ENCODE measurements at regions not wholly inside any gene's neighbourhood (a gene's known extent, or its start where the extent isn't known, plus 50 kb on each side); places are given as distances from the start of the nearest gene placed in this dataset.

GRCh38 chr1:238950784-238951183 lies 435.6 kb upstream of the CHRM3 start:
- H3K4me1 Mint-ChIP-seq, result peaks cover 18% of the 10 kb centered on the region
- no peaks in the 10 kb centered on the region for H3K27me3 Mint-ChIP-seq (ENCODE audit: low read depth)
- no peak overlapping the region for H3K27ac Mint-ChIP-seq
- CTCF ChIA-PET, result interaction anchor here (1.5 kb wide), 1 partner anchor 1086 kb away, joined by 3 read pairs; no protein-coding TSS in a partner anchor
- TF ChIP-seq ELF4 (CRISPR knock-in tag; IDR thresholded peaks at IDR 0.05; ENCODE audit: low read depth), result no peak
- no peak for TF ChIP-seq GABPB1 (CRISPR knock-in tag; IDR thresholded peaks at IDR 0.05)
- TF ChIP-seq MLX (CRISPR knock-in tag; IDR thresholded peaks at IDR 0.05), result no peak
- no peak for TF ChIP-seq SMAD4 (CRISPR knock-in tag; IDR thresholded peaks at IDR 0.05)
- TF ChIP-seq AFF4 (CRISPR knock-in tag; IDR thresholded peaks at IDR 0.05; ENCODE audit: borderline replicate concordance), result no peak
- no peak for ATAC-seq
- POLR2A ChIA-PET, result no interaction called here
- DNase-seq (ENCODE audit: low spot score), result no peak
- no peaks in the 10 kb centered on the region for H3K9me3 Mint-ChIP-seq
- no peak overlapping the region for H3K4me3 Mint-ChIP-seq
- H3K36me3 Mint-ChIP-seq, result no peaks in the 10 kb centered on the region

- Mint-ChIP-seq H3K9me3 (peaks cover under 1% of the 10 kb centered on the region; the same call in 1 of the 2 replicates), H3K36me3 (no peaks in the 10 kb centered on the region), H3K27me3 (ENCODE audit: low read depth) (no peaks in the 10 kb centered on the region), H3K27ac (no peak overlapping the region), H3K4me1 (peaks cover 12% of the 10 kb centered on the region), H3K4me3 (no peak overlapping the region)
- TF ChIP-seq CTCF (IDR thresholded peaks at IDR 0.05) (no peak), CREM (CRISPR knock-in tag; IDR thresholded peaks at IDR 0.05) (no peak), FOXP1 (CRISPR knock-in tag; IDR thresholded peaks at IDR 0.05; ENCODE audit: borderline replicate concordance) (no peak), ETV6 (CRISPR knock-in tag; IDR thresholded peaks at IDR 0.05) (no peak), E2F5 (CRISPR knock-in tag; IDR thresholded peaks at IDR 0.05) (no peak)
- CTCF ChIA-PET, result interaction anchor here (1.5 kb wide), 1 partner anchor 1085 kb away, joined by 3 read pairs; no protein-coding TSS in a partner anchor
- ATAC-seq, result no peak
- DNase-seq (ENCODE audit: low spot score), result no peak
- POLR2A ChIA-PET, result no interaction called here
These were observed 436.4 kb upstream of the CHRM3 start for GRCh38 chr1:238950017-238950416.

- no peaks in the 10 kb centered on the region for H3K4me1 Mint-ChIP-seq
- H3K36me3 Mint-ChIP-seq, result 0 out of 2 replicates have a peak, but pooled peaks cover 7% of the 10 kb centered on the region
- no peak overlapping the region for H3K4me3 Mint-ChIP-seq
- ATAC-seq (no peak), DNase-seq (ENCODE audit: low spot score) (no peak)
- no peaks in the 10 kb centered on the region; the same call in 1 of the 2 replicates for H3K27me3 Mint-ChIP-seq (ENCODE audit: low read depth)
- no peak overlapping the region for H3K27ac Mint-ChIP-seq
- POLR2A ChIA-PET, result no interaction called here
- no peak for TF ChIP-seq FOXP1 (CRISPR knock-in tag; IDR thresholded peaks at IDR 0.05; ENCODE audit: borderline replicate concordance)
- TF ChIP-seq NFYB (CRISPR knock-in tag; conservative IDR thresholded peaks at IDR 0.05; ENCODE audit: low read depth), result no peak
- no peak for TF ChIP-seq ATF3 (CRISPR knock-in tag; conservative IDR thresholded peaks at IDR 0.05)
- TF ChIP-seq E2F1 (CRISPR knock-in tag; IDR thresholded peaks at IDR 0.05), result no peak
- TF ChIP-seq NR1H2 (CRISPR knock-in tag; IDR thresholded peaks at IDR 0.05), result no peak
- TF ChIP-seq SP1 (CRISPR knock-in tag; conservative IDR thresholded peaks at IDR 0.05), result no peak
- no peak for TF ChIP-seq TEAD4 (CRISPR knock-in tag; IDR thresholded peaks at IDR 0.05)
- no peak for TF ChIP-seq PRDM15 (CRISPR knock-in tag; IDR thresholded peaks at IDR 0.05)
- TF ChIP-seq SMAD4 (CRISPR knock-in tag; IDR thresholded peaks at IDR 0.05), result no peak
- H3K9me3 Mint-ChIP-seq, result peaks cover 18% of the 10 kb centered on the region
- CTCF ChIA-PET, result interaction anchor here (0.6 to 0.8 kb wide), 2 partner anchors 9 to 1093 kb away, joined by 3 to 4 read pairs; no protein-coding TSS in a partner anchor
These were observed 442.3 kb upstream of the CHRM3 start for GRCh38 chr1:238944028-238944427.
